H9 (cell line): ENCODE measurements at regions not wholly inside any gene's neighbourhood (a gene's known extent, or its start where the extent isn't known, plus 50 kb on each side); places are given as distances from the start of the nearest gene placed in this dataset.

Experiments
- DNase-seq: peaks from one replicate; pipeline ENCODE4 v3.0.0-alpha.2; 2017
- H2AFZ ChIP-seq: one replicate; pipeline ENCODE4 v1.6.1; 2013; ENCODE audit warnings: mild to moderate bottlenecking, low read length, control low read depth, moderate library complexity
- H2AK5ac ChIP-seq: 2 replicates; pipeline ENCODE4 v1.6.1; 2013; ENCODE audit warnings: low read length, control low read depth, mixed read lengths; ENCODE audit not compliant: insufficient read length
- H2BK120ac ChIP-seq: one replicate; pipeline ENCODE4 v1.6.1; 2013; ENCODE audit warnings: low read depth, mild to moderate bottlenecking, low read length, control low read depth, inconsistent platforms; ENCODE audit not compliant: poor library complexity, severe bottlenecking
- H2BK12ac ChIP-seq: 2 replicates; pipeline ENCODE4 v1.6.1; 2013; ENCODE audit warnings: low read length, control low read depth, mixed read lengths, low read depth; ENCODE audit not compliant: insufficient read length
- H2BK15ac ChIP-seq: 2 replicates; pipeline ENCODE4 v1.6.1; 2013; ENCODE audit warnings: low read depth, low read length, control low read depth
- H2BK20ac ChIP-seq: one replicate; pipeline ENCODE4 v1.6.1; 2013; ENCODE audit warnings: low read depth, mild to moderate bottlenecking, low read length, control low read depth, inconsistent platforms; ENCODE audit not compliant: poor library complexity, severe bottlenecking
- H2BK5ac ChIP-seq: 2 replicates; pipeline ENCODE4 v1.6.1; 2013; ENCODE audit warnings: low read length, control low read depth, mixed read lengths; ENCODE audit not compliant: insufficient read length
- H3K14ac ChIP-seq: 2 replicates; pipeline ENCODE4 v1.6.1; 2013; ENCODE audit warnings: low read length, control low read depth; ENCODE audit not compliant: insufficient read depth
- H3K18ac ChIP-seq: 2 replicates; pipeline ENCODE4 v1.6.1; 2013; ENCODE audit warnings: low read depth, mild to moderate bottlenecking, mixed read lengths, low read length, control low read depth; ENCODE audit not compliant: insufficient read length
- H3K23ac ChIP-seq: 2 replicates; pipeline ENCODE4 v1.6.1; 2013; ENCODE audit warnings: low read length, control low read depth, mixed read lengths, low read depth; ENCODE audit not compliant: insufficient read length
- H3K23me2 ChIP-seq: 2 replicates; pipeline ENCODE4 v1.6.1; 2013; ENCODE audit warnings: low read depth, mild to moderate bottlenecking, mixed read lengths, low read length, control low read depth; ENCODE audit not compliant: insufficient read length, poor library complexity, severe bottlenecking
- H3K27ac ChIP-seq: 2 replicates; pipeline ENCODE4 v1.5.1; 2013; ENCODE audit warnings: low read length, control low read depth, mixed read lengths, low read depth; ENCODE audit not compliant: insufficient read length
- H3K27me3 ChIP-seq: 2 replicates; pipeline ENCODE4 v1.6.1; 2013; ENCODE audit warnings: low read length, control low read depth, inconsistent platforms; ENCODE audit not compliant: insufficient read depth
- H3K4ac ChIP-seq: 2 replicates; pipeline ENCODE4 v1.6.1; 2013; ENCODE audit warnings: low read depth, mild to moderate bottlenecking, control low read depth, inconsistent platforms, low read length, moderate library complexity
- H3K4me1 ChIP-seq: 2 replicates; pipeline ENCODE4 v1.6.1; 2013; ENCODE audit warnings: low read length, control low read depth, inconsistent platforms; ENCODE audit not compliant: insufficient read depth
- H3K4me2 ChIP-seq: 2 replicates; pipeline ENCODE4 v1.6.1; 2013; ENCODE audit warnings: low read length, control low read depth, mixed read lengths; ENCODE audit not compliant: insufficient read length, insufficient read depth
- H3K56ac ChIP-seq: 2 replicates; pipeline ENCODE4 v1.6.1; 2013; ENCODE audit warnings: low read depth, mild to moderate bottlenecking, mixed read lengths, low read length, control low read depth; ENCODE audit not compliant: insufficient read length
- H3K79me1 ChIP-seq: 2 replicates; pipeline ENCODE4 v1.6.1; 2013; ENCODE audit warnings: low read depth, mild to moderate bottlenecking, moderate library complexity, low read length, control low read depth, inconsistent platforms; ENCODE audit not compliant: insufficient read depth, poor library complexity, severe bottlenecking
- H3K79me2 ChIP-seq: 2 replicates; pipeline ENCODE4 v1.6.1; 2013; ENCODE audit warnings: low read length, control low read depth, inconsistent platforms; ENCODE audit not compliant: insufficient read depth
- H3K9ac ChIP-seq: 2 replicates; pipeline ENCODE4 v1.6.1; 2013; ENCODE audit warnings: low read length, control low read depth, mixed read lengths; ENCODE audit not compliant: insufficient read length; ENCODE audit errors: extremely low read depth
- H3K9me3 ChIP-seq: one replicate; pipeline ENCODE4 v1.6.1; 2013; ENCODE audit warnings: low read depth, low read length, inconsistent platforms; ENCODE audit not compliant: control insufficient read depth
- H3T11ph ChIP-seq: one replicate; pipeline ENCODE4 v1.6.1; 2013; ENCODE audit warnings: mild to moderate bottlenecking, low read length, control low read depth, inconsistent platforms
- H4K20me1 ChIP-seq: one replicate; pipeline ENCODE4 v1.6.1; 2013; ENCODE audit not compliant: control insufficient read depth, insufficient read length, insufficient read depth
- H4K5ac ChIP-seq: 2 replicates; pipeline ENCODE4 v1.6.1; 2013; ENCODE audit warnings: low read depth, mild to moderate bottlenecking, mixed read lengths, low read length, control low read depth; ENCODE audit not compliant: insufficient read length
- H4K8ac ChIP-seq: replicated peaks from 2 replicates; pipeline ENCODE4 v1.6.1; 2013; ENCODE audit warnings: low read length, control low read depth, mixed read lengths, low read depth; ENCODE audit not compliant: insufficient read length
- H4K91ac ChIP-seq: 2 replicates; pipeline ENCODE4 v1.6.1; 2013; ENCODE audit warnings: low read depth, mild to moderate bottlenecking, moderate library complexity, mixed read lengths, low read length, control low read depth; ENCODE audit not compliant: insufficient read length
- H3K27ac Mint-ChIP-seq, 3 experiments: 2 replicates in 2 of 3; 3 replicates in 1 of 3; pipeline ENCODE4 v1.8.0; 2020 to 2021; ENCODE audit warnings: mixed read lengths in 3 of 3, mild to moderate bottlenecking in 1 of 3, moderate library complexity in 1 of 3
- H3K27me3 Mint-ChIP-seq: 2 replicates; pipeline ENCODE4 v1.8.0; 2021; ENCODE audit warnings: low read depth, mild to moderate bottlenecking, moderate library complexity, mixed read lengths
- H3K36me3 Mint-ChIP-seq, 3 experiments: 2 replicates in 2 of 3; 3 replicates in 1 of 3; pipeline ENCODE4 v1.8.0; 2020 to 2021; ENCODE audit warnings: low read depth in 3 of 3, mixed read lengths in 3 of 3; ENCODE audit not compliant: insufficient read depth in 1 of 3
- H3K4me1 Mint-ChIP-seq, 2 experiments: 2 replicates each; pipeline ENCODE4 v1.8.0; 2020; ENCODE audit warnings: mixed read lengths in 2 of 2
- H3K4me3 Mint-ChIP-seq, 2 experiments: 2 replicates in 1 of 2; 3 replicates in 1 of 2; pipeline ENCODE4 v1.8.0; 2020 to 2021; ENCODE audit warnings: mild to moderate bottlenecking in 2 of 2, mixed read lengths in 2 of 2, moderate library complexity in 1 of 2
- H3K9me3 Mint-ChIP-seq, 2 experiments: 2 replicates in 1 of 2; 3 replicates in 1 of 2; pipeline ENCODE4 v1.8.0; 2020; ENCODE audit warnings: mild to moderate bottlenecking in 2 of 2, mixed read lengths in 2 of 2, moderate library complexity in 1 of 2
- WGBS: extraction: QIAGEN DNeasy Blood & Tissue Kit; methylation state at CpG from one replicate; pipeline ENCODE4 v1.1.7; 2013; ENCODE audit warnings: missing lambda C conversion rate, low lambda C conversion rate, mixed read lengths; ENCODE audit not compliant: insufficient read length; ENCODE audit errors: extremely low coverage; 5-methylcytosine and 5-hydroxymethylcytosine counted together
- TF ChIP-seq, protein P1 (sequence below): fragments of 200-600 bp; sonication (generic); conservative IDR thresholded peaks from 3 replicates; pipeline ENCODE4 v1.8.0; 2021; ENCODE audit warnings: antibody characterized with exemption, mild to moderate bottlenecking

DNA sequence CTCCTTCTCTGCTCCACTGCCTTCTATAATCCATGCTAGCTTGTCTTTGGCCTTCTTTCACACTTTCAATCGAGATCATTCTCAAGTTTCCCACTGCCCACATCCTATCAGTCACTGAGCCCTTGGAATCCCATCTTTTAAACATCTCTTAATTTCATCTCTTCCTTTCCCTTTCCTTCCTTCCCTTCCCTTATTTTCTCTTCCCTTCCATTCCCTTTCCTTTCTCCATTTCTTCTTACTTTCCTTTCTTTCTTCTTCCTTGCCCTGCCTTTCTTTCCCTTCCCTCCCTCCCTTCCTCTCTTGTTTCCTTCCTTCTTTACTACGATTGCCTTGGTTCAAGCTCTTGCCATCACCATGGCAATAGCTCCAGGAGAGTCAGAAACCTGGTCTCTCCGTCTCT lies 183.8 kb downstream of the EMP1 start:
- no peaks in the 10 kb centered on the region for H4K20me1 ChIP-seq
- no CpG with 5 or more reads among the region's 3 CpGs for WGBS
- no peak overlapping the region for H3K56ac ChIP-seq
- H3K23ac ChIP-seq = no peak overlapping the region
- no peak overlapping the region for H3K18ac ChIP-seq
- H3K79me1 ChIP-seq = no peaks in the 10 kb centered on the region
- no peak overlapping the region for H2BK12ac ChIP-seq
- H3K23me2 ChIP-seq = no peaks in the 10 kb centered on the region
- H3K4me2 ChIP-seq = no peak overlapping the region
- no peaks in the 10 kb centered on the region; the same call in 1 of the 2 replicates for H3K4me1 ChIP-seq
- no peak overlapping the region for H4K91ac ChIP-seq
- H3K27me3 Mint-ChIP-seq = peaks cover 4% of the 10 kb centered on the region
- H2BK5ac ChIP-seq = no peak overlapping the region
- H2AK5ac ChIP-seq = no peak overlapping the region
- H3K27ac ChIP-seq = no peak overlapping the region
- peaks cover 1 to 13% (median 3%) of the 10 kb centered on the region in 3 experiments; a peak in 5 of 7 replicates for H3K36me3 Mint-ChIP-seq
- H2AFZ ChIP-seq = no peak overlapping the region
- no peak overlapping the region for H3K4me3 Mint-ChIP-seq
- H2BK15ac ChIP-seq = no peak overlapping the region
- H3K27me3 ChIP-seq = no peaks in the 10 kb centered on the region
- H3K27ac Mint-ChIP-seq = no peak overlapping the region
- TF ChIP-seq, protein P1, sequence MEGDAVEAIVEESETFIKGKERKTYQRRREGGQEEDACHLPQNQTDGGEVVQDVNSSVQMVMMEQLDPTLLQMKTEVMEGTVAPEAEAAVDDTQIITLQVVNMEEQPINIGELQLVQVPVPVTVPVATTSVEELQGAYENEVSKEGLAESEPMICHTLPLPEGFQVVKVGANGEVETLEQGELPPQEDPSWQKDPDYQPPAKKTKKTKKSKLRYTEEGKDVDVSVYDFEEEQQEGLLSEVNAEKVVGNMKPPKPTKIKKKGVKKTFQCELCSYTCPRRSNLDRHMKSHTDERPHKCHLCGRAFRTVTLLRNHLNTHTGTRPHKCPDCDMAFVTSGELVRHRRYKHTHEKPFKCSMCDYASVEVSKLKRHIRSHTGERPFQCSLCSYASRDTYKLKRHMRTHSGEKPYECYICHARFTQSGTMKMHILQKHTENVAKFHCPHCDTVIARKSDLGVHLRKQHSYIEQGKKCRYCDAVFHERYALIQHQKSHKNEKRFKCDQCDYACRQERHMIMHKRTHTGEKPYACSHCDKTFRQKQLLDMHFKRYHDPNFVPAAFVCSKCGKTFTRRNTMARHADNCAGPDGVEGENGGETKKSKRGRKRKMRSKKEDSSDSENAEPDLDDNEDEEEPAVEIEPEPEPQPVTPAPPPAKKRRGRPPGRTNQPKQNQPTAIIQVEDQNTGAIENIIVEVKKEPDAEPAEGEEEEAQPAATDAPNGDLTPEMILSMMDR = no peak
- no peak overlapping the region for H3K14ac ChIP-seq
- H3K9ac ChIP-seq = no peak overlapping the region
- no peak overlapping the region for H3K4ac ChIP-seq
- no peak overlapping the region for H4K8ac ChIP-seq
- H3K9me3 ChIP-seq = no peaks in the 10 kb centered on the region
- peaks cover 10% of the 10 kb centered on the region in 2 experiments; a peak in 4 of 5 replicates for H3K9me3 Mint-ChIP-seq
- no peaks in the 10 kb centered on the region for H3K79me2 ChIP-seq
- peaks cover 10 to 16% of the 10 kb centered on the region in 2 experiments for H3K4me1 Mint-ChIP-seq
- no peak overlapping the region for H4K5ac ChIP-seq
- no peak overlapping the region for H3T11ph ChIP-seq
- H2BK20ac ChIP-seq = no peak overlapping the region
- H2BK120ac ChIP-seq = no peak overlapping the region
- no peak for DNase-seq
